GM13977 (cell line): ENCODE measurements at regions not wholly inside any gene's neighbourhood (a gene's known extent, or its start where the extent isn't known, plus 50 kb on each side); places are given as distances from the start of the nearest gene placed in this dataset.
"Not testable (repeated sequence)": the region's sequence is repeated elsewhere in the genome, so short reads cannot be mapped to it uniquely, and the experiment has no call there.

Experiments
- DNase-seq: peaks from one replicate; pipeline ENCODE4 v3.0.0; 2012; ENCODE audit warnings: low spot score
- in situ Hi-C: fragments of 300-500 bp; cut with MboI; formaldehyde crosslinking; loops from one replicate; pipeline ENCODE4 v1.12.0; 2022; ENCODE audit warnings: low sequenced_read_pairs, low pct_unique_long_range_greater_than_20kb, mixed read lengths, inconsistent platforms; ENCODE audit not compliant: unreplicated experiment
- TF ChIP-seq, protein P1 (sequence below): IDR thresholded peaks from 2 replicates; pipeline ENCODE4 v1.5.1; 2012; ENCODE audit warnings: mild to moderate bottlenecking, control low read depth; ENCODE audit not compliant: insufficient read depth; ENCODE audit errors: extremely low read depth, missing control alignments

DNA sequence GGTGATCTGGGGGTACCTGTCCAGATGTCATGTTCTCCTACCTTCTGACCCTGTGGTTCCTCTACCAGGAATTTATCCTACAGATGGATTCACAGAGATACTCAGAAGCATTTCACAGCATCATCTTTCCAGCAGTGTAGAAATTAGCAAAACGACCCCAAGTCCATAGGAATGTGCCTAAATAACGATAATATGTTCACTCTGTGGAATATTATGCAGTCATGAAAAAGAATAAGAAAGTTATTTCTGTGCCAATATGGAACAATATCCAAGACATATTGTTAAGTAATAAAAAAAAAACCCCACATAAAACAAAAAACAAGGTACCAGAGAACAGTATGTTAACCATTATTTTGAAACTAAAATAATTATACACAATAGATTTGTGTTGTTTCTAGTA, 123.8 kb upstream of the SDK1 start:
- in situ Hi-C loops: no loop called here
- TF ChIP-seq, protein P1, sequence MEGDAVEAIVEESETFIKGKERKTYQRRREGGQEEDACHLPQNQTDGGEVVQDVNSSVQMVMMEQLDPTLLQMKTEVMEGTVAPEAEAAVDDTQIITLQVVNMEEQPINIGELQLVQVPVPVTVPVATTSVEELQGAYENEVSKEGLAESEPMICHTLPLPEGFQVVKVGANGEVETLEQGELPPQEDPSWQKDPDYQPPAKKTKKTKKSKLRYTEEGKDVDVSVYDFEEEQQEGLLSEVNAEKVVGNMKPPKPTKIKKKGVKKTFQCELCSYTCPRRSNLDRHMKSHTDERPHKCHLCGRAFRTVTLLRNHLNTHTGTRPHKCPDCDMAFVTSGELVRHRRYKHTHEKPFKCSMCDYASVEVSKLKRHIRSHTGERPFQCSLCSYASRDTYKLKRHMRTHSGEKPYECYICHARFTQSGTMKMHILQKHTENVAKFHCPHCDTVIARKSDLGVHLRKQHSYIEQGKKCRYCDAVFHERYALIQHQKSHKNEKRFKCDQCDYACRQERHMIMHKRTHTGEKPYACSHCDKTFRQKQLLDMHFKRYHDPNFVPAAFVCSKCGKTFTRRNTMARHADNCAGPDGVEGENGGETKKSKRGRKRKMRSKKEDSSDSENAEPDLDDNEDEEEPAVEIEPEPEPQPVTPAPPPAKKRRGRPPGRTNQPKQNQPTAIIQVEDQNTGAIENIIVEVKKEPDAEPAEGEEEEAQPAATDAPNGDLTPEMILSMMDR: no peak
- DNase-seq: no peak

DNA sequence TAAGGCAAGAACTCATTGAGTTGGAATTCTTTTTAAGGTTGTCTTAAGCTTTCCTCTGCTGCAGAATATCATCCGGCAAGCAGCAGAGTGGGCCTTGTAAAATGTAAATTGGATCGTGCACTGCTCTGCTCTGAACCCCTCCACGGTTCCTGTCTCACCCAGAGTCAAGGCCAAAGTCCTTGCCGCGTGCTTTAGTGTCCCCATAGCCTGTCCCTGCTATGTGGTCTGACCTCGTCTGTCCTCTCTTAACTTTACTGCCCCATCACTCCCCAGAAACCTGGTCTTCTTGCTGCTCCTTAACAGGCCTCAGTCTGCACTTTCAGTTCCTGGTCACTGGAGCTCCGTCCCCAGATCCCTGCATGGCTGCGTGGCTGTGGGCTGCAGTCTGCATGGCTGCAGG, 121.6 kb upstream of the SDK1 start:
- in situ Hi-C loops: no loop called here
- DNase-seq: no peak
- TF ChIP-seq, protein P1: no peak

DNA sequence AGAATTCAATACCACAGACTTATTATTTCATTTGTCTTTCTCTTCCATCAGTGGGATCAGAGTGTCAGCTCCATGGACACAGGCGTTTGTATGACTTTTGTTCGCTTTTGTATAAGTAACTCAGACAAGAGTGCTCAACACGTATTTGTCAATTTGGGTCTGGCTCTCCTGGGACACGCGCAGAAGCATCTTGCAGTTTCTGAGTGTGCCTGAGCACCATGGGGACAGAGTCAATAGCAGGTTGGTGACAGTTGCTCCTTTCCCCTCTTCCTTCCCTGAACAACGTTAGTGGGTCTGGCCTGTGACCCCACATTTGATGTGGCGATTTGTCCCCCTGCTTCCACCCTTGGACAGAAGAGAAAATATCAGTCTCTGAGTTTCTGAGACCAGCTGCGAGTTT, 120.4 kb upstream of the SDK1 start:
- TF ChIP-seq, protein P1: no peak
- no peak for DNase-seq
- in situ Hi-C loops: no loop called here

DNA sequence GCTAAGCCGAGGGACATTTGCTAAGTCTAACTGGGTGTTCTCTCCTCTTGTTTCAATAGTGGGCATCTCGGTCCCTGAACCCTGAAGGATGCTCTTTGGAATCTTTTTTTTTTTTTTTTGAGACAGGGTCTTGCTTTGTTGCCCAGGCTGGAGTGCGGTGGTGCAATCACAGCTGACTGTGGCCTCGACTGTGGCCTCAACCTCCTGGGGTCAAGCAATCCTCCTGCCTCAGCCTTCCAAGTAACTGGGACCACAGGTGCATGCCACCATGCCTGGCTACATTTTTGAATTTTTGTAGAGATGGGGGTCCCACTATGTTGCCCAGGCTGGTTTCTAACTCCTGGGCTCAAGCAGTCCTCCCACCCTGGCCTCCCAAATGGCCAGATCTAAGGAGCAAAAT, 119.0 kb upstream of the SDK1 start:
- DNase-seq, in situ Hi-C loops: not testable (repeated sequence)

DNA sequence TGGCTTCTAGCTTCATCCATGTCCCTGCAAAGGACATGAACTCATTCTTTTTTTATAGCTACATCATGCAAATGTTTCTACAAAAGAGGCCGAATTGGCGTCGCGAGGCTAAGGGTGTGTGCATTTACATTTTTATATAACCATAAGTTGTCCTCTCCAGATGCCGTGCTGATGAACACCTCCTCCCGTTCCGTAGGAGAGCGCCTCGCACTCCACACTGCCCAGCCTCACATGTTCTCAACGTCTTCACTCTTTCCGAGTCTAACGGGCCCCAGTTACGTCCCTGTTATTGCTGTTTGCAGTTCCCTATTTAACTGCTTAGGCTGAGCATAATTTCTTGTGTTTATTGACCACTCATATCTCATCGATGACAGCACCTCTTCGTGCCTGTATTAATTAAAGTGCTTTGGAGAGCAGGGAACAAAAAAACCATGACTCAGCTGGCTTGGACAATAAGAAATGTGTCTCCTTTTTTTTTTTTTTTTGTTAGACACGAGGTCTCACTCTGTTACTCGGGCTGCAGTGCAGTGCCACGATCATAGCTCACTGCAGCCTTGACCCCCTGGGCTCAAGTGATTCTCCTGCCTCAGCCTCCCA, 113.5 kb upstream of the SDK1 start:
- in situ Hi-C loops: no loop called here
- DNase-seq: no peak
- TF ChIP-seq, protein P1: no peak

DNA sequence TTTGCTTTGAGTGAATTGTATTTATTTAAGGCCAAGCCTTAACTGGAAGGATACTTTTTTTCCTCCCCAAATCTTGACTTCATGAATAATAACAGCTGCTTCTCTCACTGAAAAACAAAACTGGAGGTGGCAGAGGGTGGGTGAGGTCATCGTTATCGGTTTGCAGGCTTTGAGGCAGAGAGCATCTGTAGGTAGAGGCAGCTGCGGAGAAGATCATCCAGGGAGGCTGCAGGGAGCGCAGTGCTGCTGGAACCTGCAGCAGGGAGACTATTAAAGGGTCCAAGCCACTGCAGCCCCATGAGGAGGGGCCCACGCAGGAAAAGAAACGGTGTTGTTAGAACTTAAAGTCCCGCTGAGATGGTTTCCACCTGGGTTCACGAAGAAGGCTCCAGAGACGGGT, 112.1 kb upstream of the SDK1 start:
- DNase-seq: no peak
- in situ Hi-C loops: no loop called here
- TF ChIP-seq, protein P1: no peak

DNA sequence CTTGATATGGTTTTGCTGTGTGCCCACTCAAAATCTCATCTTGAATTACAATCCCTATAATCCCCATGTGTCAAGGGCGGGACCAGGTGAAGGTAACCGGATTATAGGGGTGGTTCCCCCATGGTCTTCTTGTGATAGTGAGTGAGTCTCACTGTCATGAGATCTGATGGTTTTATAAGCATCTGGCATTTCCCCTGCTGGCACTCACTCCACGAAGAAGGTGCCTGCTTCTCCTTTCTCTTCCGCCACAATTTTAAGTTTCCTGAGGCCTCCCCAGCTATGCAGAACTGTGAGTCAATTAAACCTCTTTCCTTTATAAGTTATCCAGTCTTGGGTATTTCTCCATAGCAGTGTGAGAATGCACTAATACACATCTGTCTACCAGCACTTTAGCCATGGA, 109.5 kb upstream of the SDK1 start:
- in situ Hi-C loops: no loop called here
- TF ChIP-seq, protein P1: no peak
- DNase-seq: no peak
